ENCODE measurements at regions not wholly inside any gene's neighbourhood (a gene's known extent, or its start where the extent isn't known, plus 50 kb on each side); places are given as distances from the start of the nearest gene placed in this dataset.
"Not testable (repeated sequence)": the region's sequence is repeated elsewhere in the genome, so short reads cannot be mapped to it uniquely, and the experiment has no call there.

DNA sequence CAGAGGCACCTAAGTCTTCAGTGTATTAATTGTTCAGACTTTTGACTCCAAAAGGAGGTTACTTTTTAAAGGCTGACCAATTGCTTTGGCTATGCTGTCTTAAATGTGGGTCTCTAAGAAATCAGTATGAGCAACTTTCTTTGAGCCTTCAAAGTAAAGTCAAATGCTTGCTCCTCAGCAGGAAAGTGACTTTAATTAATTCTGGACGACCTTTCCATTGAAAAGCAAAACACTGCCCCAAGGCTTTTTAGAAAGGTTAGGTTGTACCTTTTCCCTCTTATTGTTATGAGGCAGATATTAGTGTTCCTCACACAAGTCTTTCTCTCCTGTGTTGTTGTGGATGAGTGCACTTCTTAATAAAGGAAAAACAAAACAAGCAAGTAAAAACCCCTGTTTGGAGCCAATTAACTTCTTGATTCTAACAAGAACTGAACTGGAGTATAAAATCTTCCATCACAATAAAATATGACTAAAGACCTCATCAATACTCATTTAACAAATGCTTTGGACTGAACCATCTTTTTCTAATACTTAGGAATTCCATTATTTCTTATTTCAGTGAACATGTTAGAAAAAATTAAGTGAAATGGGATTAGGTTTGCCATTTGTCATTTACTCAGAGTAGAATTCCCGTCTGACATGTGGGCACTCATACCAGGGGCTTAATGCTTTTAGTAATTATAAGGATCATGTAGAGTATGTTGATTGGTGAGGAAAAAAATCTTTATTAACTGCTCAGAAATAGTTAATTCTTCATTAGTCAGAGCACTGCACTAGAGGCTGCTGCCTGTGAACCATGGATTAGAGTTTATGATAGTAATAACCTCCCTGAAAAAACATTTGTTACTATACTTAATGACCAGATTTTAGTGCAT is 159.1 kb upstream of the ZNF608 start:
- no peak for DNase-seq

DNA sequence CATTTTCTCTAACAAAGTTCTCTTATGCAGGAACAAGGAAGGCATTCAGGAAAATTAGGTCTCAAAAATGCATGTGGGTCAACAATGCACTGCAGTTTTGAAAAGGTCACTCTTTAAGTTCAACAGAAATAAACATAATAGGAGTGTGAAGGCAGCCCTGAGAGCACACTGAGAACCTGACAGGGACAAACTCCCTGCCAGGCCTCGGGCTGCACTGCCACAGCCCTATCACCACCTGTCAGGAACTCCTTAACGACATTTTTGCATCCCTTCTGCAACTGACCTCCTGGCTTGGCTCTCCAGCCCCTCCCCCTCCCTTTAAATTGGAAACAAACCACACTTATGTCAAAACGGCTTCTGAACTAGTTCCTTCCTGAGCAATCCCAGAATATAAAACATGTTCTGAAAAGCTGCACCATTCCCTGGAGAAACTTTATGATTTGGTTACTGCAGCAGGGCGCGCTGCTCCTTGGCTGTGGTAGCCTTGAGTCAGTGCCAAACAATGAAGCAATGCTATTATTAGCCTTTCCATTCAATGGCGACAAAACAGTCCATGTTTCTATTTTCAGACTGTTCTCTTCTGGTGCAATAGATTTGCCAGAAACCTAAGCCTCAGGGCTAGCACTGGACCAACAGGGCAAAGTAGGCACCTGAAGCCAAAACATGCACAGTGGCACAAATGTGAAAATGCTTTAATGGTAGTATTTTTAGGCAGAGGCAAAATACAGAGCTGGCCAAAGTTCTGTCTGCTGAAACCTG is 160.1 kb upstream of the ZNF608 start:
- no peak for DNase-seq

DNA sequence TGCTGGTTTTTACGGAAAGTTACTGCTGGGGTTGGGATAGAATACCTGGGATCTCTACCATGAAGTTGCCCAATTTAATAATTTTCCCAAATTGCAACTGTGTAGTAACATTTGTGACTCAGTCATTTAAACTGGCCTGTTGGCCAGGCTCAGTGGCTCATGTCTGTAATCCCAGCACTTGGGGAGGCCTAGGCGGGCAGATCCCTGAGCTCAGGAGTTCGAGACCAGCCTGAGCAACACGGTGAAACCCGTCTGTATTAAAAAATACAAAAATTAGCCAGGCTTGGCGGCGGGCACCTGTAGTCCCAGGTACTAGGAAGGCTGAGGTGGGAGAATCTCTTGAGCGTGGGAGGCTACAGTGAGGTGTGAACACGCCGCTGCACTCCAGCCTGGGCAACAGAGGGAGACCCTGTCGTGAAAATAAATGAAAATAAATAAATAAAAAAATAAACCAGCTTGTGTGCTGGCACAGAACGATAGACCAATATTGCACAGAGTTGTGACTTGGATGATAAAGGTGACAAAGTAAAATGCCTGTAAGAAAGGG is 160.7 kb upstream of the ZNF608 start:
- no peak for DNase-seq

DNA sequence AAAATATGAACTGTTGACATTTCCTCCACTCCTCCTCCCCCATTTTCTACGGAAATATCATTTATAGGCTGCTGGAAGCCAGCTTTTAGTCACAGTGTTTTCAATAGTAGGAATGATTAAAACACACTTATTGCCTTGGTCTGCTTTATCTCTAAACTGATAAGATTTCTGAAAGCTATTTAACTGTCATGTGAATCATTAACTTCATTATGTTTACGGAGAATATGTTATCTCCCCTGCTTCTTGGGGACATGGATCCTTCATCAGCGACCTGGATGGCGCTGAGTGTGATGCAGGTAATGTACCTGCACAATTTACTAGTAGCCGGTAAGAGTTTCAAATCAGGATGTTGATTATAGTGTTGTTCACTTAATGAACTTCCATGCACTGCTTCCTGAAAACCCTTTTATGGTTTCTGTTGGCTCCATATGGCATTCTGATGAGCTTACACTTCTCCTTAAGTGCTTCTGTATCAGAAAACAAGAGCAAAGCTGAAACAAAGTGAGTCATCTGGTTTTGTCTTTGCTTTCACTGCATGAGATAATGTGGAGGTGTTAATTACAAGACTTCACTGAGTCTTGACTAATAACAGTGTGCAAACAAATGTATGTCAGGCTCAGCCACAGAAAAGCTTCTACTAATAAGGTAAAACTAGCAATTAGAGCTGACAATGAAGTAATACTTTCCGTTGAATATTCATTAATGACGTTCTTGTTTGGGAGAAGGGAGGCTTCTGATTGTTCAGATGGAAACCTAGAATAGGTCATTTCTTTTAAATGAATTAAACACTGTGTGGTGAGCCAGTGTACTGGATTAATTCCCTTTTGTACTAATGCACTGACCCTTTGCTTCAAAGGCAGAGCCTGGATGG is 162.4 kb upstream of the ZNF608 start:
- no peak for DNase-seq

DNA sequence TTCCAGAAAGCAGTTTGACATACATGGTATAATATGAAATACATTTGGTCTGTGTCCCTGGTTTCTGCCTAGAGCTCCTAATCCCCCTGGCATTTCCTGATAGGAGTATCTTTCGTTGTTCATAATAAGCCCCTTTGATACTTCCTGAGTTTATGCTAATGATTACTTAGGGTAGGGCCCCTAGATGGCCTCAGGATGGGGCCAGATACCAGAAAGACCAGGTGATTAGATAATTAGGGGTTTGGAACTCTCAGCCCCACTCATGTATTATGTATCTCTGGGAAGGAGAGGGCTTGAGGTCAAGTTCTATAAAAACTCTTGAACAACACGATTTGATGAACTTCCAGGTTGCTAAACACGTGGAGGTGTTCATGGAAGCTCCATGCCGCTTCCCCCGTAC is 163.3 kb upstream of the ZNF608 start:
- no peak for DNase-seq

DNA sequence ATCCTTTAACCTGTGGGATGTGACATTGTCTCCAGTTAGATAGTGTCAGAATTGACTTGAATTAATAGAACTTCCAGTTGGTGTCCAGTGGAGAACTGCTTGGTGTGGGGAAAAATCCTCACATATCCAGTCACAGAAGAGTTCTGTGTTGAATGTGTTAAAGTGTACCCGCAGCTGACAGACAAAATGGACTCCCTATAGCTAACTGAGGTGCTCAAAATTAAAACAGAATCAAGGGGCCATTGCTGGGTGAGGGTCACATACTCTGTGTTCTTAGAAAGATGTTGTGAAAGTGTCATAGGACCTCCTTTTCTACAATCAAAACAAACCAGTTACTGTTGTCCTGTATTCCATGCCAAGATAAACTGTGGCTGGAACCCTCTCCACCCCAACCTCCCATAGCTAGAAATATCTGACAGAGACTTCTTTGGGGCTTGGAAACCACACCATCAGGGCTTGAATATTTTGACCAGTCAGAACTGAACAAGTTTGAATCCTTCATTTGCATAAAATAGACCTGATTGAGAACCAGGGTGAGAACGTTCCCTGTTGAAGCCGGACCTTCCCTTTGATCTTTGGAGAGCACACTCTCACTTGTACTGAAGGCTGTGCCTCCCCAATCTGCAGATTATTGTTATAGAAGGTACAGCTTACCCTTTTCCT is 164.0 kb upstream of the ZNF608 start:
- DNase-seq, result no peak

DNA sequence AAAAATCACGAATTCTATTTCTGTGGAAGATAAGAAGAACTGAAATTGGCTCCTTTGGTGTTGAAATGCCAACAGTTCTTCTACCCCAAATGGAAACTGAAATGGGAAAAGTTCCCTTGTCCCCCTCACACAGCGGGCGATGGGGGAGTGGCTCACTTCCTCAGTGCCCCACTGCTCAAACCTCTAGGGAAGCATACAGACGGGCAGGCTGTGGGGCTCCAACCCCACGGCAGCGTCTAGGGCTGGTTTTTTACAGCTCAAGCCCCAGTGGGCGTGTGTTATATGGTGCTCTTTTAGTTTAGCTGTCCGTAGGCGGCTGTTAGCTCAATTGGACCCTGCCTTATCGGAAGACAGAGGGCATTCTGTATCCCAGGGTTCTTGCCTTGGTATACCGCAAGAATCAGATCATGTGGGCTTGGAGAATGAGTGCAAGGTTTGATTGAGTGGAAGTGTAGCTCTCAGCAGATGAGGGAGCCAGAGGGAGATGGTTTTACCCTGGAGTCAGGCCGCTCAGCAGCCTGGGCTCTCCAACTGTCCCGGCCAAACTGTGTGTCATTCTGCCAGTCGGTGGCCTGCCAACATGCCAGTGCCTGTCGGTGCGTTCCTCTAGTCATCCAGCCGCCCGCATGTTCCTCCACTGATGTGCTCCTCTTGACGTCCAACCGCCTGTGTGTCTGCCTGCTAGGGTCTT is 166.3 kb upstream of the ZNF608 start:
- no peak for DNase-seq

DNA sequence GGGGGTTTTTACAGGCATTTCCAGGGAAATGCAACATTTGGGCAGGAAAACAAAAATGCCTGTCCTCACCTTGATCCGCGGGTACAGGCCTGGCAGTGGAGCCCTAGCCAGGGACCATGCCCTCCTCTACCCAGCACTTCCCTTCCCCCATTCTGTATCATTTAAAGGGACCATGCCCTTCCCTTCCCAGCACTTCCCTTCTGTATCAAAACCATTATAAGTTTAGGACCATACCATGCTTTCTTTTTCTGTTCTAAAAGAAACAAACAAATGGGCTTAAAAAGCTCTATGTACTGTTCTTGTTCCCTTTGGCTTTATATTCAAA is 166.9 kb upstream of the ZNF608 start:
- DNase-seq, result no peak

DNA sequence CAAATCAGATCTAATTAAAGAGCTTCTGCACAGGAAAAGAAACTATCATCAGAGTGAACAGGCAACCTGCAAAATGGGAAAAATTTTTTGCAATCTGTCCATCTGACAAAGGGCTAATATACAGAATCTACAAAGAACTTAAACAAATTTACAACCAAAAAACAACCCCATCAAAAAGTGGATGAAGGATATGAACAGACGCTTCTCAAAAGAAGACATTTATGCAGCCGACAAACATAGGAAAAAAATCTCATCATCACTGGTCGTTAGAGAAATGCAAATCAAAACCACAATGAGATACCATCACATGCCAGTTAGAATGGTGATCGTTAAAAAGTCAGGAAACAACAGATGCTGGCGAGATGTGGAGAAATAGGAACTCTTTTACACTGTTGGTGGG is 169.9 kb upstream of the ZNF608 start:
- DNase-seq, result not testable (repeated sequence)

DNA sequence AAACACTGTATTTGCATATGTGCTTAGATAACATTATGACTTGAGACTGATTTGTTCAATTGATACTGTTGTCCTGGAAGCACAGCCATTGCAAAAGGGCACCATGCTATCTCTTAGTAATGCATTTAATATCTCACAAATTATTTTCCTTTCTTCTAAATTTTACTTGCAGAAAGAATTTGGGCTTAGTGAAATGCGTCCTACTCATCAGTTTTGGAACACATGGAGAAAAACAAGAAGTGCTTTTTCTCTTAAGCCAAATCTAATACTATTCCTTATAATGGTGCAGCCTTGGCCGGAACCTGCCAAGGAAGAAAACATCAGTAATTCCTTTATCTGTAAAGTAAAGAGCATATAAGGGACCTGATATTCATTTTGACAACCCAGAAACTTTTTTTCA is 172.2 kb upstream of the ZNF608 start:
- DNase-seq, result no peak

DNA sequence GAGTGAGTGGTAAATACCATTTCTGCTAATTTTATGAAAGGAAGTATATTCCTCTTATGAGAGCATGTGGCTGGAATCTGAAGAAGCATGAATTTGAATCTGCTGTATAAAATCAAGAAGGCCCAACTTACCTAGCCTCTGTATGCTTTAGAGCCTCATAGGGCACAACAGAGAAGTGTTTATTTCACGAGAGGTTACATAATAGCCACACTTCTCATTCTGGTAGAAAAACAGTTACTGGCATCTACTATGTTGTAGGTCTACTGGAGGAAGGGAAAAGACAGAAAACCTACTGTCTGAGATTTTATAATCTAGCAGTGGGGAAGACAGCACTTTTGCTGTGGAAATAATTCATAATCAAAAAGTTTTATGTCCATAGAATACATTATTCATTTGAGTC is 172.6 kb upstream of the ZNF608 start:
- no peak for DNase-seq

DNA sequence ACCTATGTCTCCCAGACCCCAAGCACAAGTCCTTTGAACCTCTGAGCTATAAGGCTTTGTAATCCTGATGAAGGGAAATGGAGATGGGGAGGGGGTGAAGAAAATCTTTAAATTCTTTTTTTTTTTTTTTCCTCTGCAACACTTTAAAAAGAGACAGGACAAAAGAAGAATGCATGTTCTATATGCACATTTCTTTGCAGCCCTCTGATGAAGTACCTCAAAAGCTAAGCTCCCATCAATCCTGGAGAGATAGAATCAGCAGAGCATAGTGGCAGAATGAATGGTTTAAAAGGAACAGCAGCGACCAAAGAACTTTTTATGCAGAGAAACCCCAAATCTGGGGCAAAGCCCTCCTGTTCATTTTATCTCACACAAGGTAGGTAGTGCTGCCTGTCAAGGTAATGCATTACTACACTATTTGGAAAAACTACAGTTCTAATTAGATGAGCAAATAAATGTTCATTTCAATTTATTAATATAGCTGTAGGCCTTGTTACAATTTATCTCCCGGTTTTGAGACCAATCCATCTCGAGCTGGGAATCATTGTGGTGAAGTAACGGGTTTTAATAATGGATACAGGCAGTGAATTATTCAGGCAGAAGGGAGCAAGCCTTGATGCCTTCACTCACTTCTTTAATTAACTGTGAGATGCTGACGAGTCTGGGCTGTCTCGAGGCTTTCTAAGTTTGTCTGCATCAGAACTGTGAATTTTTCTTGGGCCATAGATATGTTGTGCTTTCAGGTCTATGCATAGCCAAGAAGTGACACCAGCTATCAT is 173.5 kb upstream of the ZNF608 start:
- DNase-seq, result no peak

DNA sequence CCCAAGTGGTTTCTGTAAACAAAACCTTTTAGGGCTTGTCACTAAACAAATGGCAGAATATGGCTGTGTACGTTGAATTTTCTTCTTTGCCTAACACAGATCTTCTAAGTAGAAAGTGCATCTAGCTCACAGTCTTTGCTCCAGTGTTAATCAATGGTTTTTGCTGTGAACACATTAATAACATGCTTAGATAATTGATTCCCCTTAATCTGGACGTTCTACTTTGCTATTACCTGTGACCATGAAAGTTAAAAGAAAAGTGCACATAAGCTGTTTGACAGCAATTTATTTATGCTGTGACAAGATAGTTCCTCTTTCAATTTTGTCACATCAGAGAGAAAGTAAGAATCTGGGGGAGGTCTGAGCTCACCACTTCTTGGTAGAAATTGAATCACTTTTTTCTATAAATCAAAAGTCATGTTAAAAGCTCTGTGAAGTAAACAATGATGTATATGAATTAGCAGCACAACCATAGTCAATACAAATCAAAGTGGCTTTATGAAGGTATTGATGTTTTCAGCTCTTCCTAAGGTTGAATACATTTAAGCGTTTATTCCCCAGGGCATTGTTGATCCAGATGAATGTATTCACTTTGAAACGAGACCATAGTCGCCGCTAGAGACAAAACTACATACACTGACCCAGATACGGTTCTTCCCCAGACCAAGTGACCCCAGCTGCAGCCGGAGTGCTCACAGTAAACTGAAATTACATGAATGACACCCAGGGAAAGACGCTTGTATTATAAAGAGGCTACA is 174.6 kb upstream of the ZNF608 start:
- no peak for DNase-seq

DNA sequence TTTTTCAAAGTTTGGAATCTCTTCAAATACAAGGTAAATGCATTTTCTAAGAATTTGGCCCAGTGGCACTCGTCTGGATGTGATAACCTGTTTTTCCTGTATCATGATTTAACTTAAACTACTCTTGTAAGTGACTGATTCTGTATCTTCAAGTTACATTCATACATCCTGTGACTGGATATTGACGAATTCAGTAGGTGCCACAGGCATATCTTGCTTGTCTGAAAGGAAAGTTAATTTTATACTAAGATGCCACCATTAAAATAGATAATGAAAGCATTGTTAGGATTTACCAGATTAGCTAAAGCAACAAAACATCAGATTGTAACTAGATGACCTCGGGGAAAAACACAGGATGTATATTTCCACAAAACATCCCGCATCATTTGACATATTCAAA is 175.3 kb upstream of the ZNF608 start:
- DNase-seq, result no peak

DNA sequence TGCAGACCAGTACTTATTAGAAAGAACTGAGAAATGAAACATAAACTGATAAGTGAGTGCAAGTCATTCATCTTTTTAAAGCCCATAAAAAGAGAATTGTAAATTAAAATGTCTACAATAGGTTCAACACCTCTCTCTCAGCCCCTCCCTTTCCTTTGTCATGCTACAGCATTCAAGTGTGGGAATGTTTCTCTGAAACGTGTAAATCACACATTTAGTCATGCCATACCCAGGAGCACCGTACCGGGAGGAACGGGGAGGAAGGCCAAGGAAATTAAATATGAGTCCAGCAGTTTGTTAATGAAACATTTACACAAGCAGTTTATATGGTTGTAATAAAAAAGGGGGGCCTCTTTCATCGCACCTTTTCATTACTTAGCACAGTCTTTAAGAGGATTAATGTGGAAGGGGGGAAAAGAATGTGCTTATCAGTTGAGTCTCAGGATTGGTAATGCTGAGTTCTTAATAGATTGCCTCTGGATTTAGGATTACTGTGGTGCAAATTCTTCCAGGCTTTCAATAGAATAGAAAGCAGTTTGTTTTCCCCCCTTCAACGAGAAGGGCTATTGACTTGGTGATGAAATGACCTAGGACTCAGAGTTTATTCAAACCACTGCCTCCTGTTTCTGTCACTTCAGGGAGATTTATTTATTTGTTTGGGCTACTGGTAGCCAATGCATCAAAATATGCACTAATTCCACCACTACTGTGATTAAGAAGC is 176.0 kb upstream of the ZNF608 start:
- no peak for DNase-seq

DNA sequence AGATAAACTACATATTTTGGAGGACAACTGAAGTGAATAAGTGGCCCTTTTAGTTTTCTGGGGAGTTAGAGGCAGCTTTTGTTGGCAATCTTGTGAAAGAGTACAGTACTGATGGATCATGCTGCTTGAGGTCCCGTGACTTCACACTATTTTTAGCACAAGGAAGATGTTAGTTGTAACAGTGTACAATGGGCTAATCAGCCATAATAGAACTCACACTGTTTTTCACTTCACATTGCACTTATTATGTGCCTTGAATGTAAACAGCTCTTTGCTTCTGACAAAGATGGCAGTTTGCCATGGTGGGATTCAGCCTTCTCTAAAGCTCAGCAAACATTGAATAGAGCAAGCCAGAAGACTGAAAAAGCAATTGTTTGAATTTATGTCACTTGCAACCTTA is 176.7 kb upstream of the ZNF608 start:
- no peak for DNase-seq

DNA sequence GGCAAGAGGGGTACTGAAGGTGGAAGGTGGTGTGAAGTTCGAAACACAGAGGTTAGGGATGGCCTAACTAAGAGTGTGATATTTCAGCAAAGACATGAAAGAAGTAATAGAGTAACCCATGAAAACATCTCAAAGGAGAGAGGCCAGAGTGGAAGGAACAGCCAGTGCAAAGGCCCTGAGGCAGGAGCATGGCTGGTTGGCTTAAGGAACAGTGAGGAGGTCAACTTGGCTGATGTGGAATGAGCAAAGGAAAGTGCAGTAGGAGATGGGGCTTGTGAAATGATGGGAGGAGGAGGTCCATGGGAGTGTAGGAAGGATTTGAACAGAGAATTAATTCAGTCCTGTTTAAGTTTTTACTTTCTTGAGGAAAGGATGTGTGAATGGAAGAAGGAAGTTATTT is 178.3 kb upstream of the ZNF608 start:
- DNase-seq, result no peak

DNA sequence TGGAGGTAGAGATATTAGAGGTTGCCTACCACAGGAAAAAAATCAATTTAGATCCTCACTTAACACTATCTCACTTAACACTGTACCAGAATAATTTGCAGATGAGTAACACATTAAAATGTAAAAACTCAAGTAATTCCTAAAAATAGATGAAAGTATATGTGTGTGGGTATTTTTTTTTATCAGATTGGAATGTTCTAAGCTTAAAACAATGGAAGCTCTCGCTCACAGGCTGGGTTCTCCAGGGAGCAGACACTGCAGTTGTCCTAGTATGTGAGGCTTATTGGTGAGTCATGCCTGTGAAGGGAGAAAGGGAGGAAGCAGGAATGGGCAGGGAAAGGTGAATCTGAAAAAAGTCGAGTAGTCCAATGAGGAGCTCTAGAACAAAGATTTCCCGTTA is 181.3 kb upstream of the ZNF608 start:
- no peak for DNase-seq

DNA sequence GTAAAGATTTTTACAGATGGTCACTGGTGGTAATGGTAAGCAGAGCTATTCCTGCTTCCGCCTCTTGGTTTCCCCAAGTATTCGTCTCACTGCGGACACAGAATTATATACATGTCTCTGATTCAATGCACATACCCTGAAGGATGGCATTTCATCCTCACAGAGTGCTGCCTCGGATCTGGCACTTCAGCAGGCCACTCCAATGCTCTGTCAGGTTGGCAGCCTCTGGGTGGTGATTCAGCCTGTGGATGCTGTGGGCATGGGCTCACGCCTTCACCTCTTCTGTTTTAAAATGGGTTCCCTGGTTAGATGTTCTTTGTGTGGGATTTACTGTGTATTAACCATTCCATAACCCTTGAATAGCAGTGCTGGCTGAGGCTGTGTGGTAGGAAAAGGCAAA is 182.6 kb upstream of the ZNF608 start:
- DNase-seq, result no peak
